CD4-positive, alpha-beta memory T cell (primary cell): ENCODE measurements at regions not wholly inside any gene's neighbourhood (a gene's known extent, or its start where the extent isn't known, plus 50 kb on each side); places are given as distances from the start of the nearest gene placed in this dataset.

Experiments
- CTCF ChIA-PET: fragments of 350-600 bp; sonication (Branson Sonifier 250); formaldehyde crosslinking; loops from one replicate; lab custom pipeline; 2021; ENCODE audit warnings: inconsistent platforms; ENCODE audit not compliant: partially characterized antibody; lab: Charles Lee
- POLR2A ChIA-PET: fragments of 350-600 bp; sonication (Branson Sonifier 250); formaldehyde crosslinking; loops from one replicate; lab custom pipeline; 2021; ENCODE audit not compliant: partially characterized antibody; lab: Charles Lee
- DNase-seq, 5 donors: peaks; one replicate each; pipeline versions ENCODE4 v3.0.0 to v3.0.0-alpha.2; 2020 to 2022; ENCODE audit warnings: mixed read lengths in 1 of 5
- H3K27ac ChIP-seq: one replicate; pipeline ENCODE4 v1.7.0; 2013; ENCODE audit warnings: low read depth, low read length
- H3K27me3 ChIP-seq: 2 replicates; pipeline ENCODE4 v1.7.0; 2013; ENCODE audit warnings: mild to moderate bottlenecking, low read length, moderate library complexity; ENCODE audit not compliant: insufficient read depth
- H3K36me3 ChIP-seq: 2 replicates; pipeline ENCODE4 v1.7.0; 2013; ENCODE audit warnings: mild to moderate bottlenecking, low read length, moderate library complexity; ENCODE audit not compliant: insufficient read depth
- H3K4me1 ChIP-seq: 2 replicates; pipeline ENCODE4 v1.7.0; 2013; ENCODE audit warnings: mild to moderate bottlenecking, low read length, moderate library complexity; ENCODE audit not compliant: insufficient read depth
- H3K4me3 ChIP-seq, 2 donors: one replicate each; pipeline ENCODE4 v1.7.0; 2013; ENCODE audit warnings: low read length in 2 of 2, mild to moderate bottlenecking in 1 of 2
- H3K9me3 ChIP-seq, 2 donors: one replicate each; pipeline ENCODE4 v1.7.0; 2013; ENCODE audit warnings: low read length in 2 of 2, control low read depth in 1 of 2; ENCODE audit not compliant: control insufficient read depth in 1 of 2
- H3K27ac Mint-ChIP-seq, 7 donors: one replicate each; pipeline ENCODE4 v1.8.0; 2020 to 2021; ENCODE audit warnings: mixed read lengths in 7 of 7, mild to moderate bottlenecking in 6 of 7, inconsistent platforms in 3 of 7, moderate library complexity in 3 of 7
- H3K27me3 Mint-ChIP-seq, 2 donors: one replicate each; pipeline ENCODE4 v1.8.0; 2020 to 2021; ENCODE audit warnings: mixed read lengths in 2 of 2
- H3K36me3 Mint-ChIP-seq, 2 donors: one replicate each; pipeline ENCODE4 v1.8.0; 2020 to 2021; ENCODE audit warnings: mixed read lengths in 2 of 2, inconsistent platforms in 1 of 2, mild to moderate bottlenecking in 1 of 2
- H3K4me1 Mint-ChIP-seq, 4 donors: one replicate each; pipeline ENCODE4 v1.8.0; 2020 to 2021; ENCODE audit warnings: mixed read lengths in 4 of 4, mild to moderate bottlenecking in 1 of 4
- H3K4me3 Mint-ChIP-seq, 8 donors: one replicate each; pipeline ENCODE4 v1.8.0; 2020 to 2021; ENCODE audit warnings: mixed read lengths in 8 of 8, mild to moderate bottlenecking in 7 of 8, moderate library complexity in 6 of 8, inconsistent platforms in 3 of 8
- H3K9me3 Mint-ChIP-seq, 8 donors: one replicate each; pipeline ENCODE4 v1.8.0; 2020 to 2021; ENCODE audit warnings: mixed read lengths in 8 of 8, mild to moderate bottlenecking in 5 of 8, inconsistent platforms in 3 of 8, moderate library complexity in 1 of 8
- intact Hi-C: fragments of 100-400 bp; cut with micrococcal nuclease; formaldehyde crosslinking; loops from one replicate; pipeline ENCODE4 v1.15.1; 2023

- DNase-seq, result no peak
- H3K9me3 ChIP-seq, result no peaks in the 10 kb centered on the region
- peaks cover 0 to 5% (median 0%) of the 10 kb centered on the region in 8 donors for H3K9me3 Mint-ChIP-seq
- no peak overlapping the region for H3K4me3 ChIP-seq
- peaks cover 0 to 3% of the 10 kb centered on the region in 2 donors for H3K27me3 Mint-ChIP-seq
- H3K27me3 ChIP-seq, result no peaks in the 10 kb centered on the region
- ChIA-PET CTCF (no interaction called here), POLR2A (no interaction called here)
- H3K27ac ChIP-seq, result no peak overlapping the region
- H3K4me1 Mint-ChIP-seq, result no peaks in the 10 kb centered on the region
- no peaks in the 10 kb centered on the region for H3K36me3 ChIP-seq
- no peak overlapping the region for H3K4me3 Mint-ChIP-seq
- H3K36me3 Mint-ChIP-seq, result no peaks in the 10 kb centered on the region
- intact Hi-C loops, result no loop called here
- H3K4me1 ChIP-seq, result no peaks in the 10 kb centered on the region
- H3K27ac Mint-ChIP-seq, result no peak overlapping the region
Observed at GRCh38 chr2:146762786-146763185, 1082.0 kb upstream of the ACVR2A start.

GRCh38 chr2:146754606-146755005, 1090.2 kb upstream of the ACVR2A start:
- CTCF ChIA-PET, result no interaction called here
- Histone ChIP-seq H3K4me1 (no peaks in the 10 kb centered on the region), H3K36me3 (no peaks in the 10 kb centered on the region), H3K9me3 (no peaks in the 10 kb centered on the region), H3K27ac (no peak overlapping the region), H3K4me3 (no peak overlapping the region), H3K27me3 (no peaks in the 10 kb centered on the region)
- intact Hi-C loops, result no loop called here
- Mint-ChIP-seq H3K27me3 (peaks cover 0 to 1% of the 10 kb centered on the region in 2 donors), H3K4me1 (no peaks in the 10 kb centered on the region), H3K4me3 (no peak overlapping the region), H3K9me3 (peaks cover 0 to 4% (median 0%) of the 10 kb centered on the region in 8 donors), H3K36me3 (no peaks in the 10 kb centered on the region), H3K27ac (no peak overlapping the region)
- no peak for DNase-seq
- POLR2A ChIA-PET, result no interaction called here

GRCh38 chr2:146748046-146748445, 1096.8 kb upstream of the ACVR2A start:
- intact Hi-C loops, result no loop called here
- Histone ChIP-seq H3K9me3 (no peaks in the 10 kb centered on the region), H3K36me3 (no peaks in the 10 kb centered on the region), H3K27ac (no peak overlapping the region), H3K4me1 (no peaks in the 10 kb centered on the region), H3K27me3 (no peaks in the 10 kb centered on the region), H3K4me3 (no peak overlapping the region)
- Mint-ChIP-seq H3K4me3 (no peak overlapping the region), H3K36me3 (no peaks in the 10 kb centered on the region), H3K27me3 (no peaks in the 10 kb centered on the region), H3K4me1 (no peaks in the 10 kb centered on the region), H3K9me3 (peaks cover 0 to 3% (median 0%) of the 10 kb centered on the region in 8 donors), H3K27ac (no peak overlapping the region)
- ChIA-PET POLR2A (no interaction called here), CTCF (no interaction called here)
- DNase-seq, result no peak

GRCh38 chr2:146741260-146741659, 1103.6 kb upstream of the ACVR2A start:
- ChIA-PET CTCF (no interaction called here), POLR2A (no interaction called here)
- no peaks in the 10 kb centered on the region for H3K4me1 ChIP-seq
- Mint-ChIP-seq H3K4me1 (no peaks in the 10 kb centered on the region), H3K27ac (no peak overlapping the region), H3K4me3 (no peak overlapping the region), H3K36me3 (no peaks in the 10 kb centered on the region), H3K9me3 (no peaks in the 10 kb centered on the region), H3K27me3 (no peaks in the 10 kb centered on the region)
- DNase-seq, result no peak
- H3K27me3 ChIP-seq, result no peaks in the 10 kb centered on the region
- H3K9me3 ChIP-seq, result no peaks in the 10 kb centered on the region
- no peaks in the 10 kb centered on the region for H3K36me3 ChIP-seq
- no peak overlapping the region for H3K4me3 ChIP-seq
- no peak overlapping the region for H3K27ac ChIP-seq
- intact Hi-C loops, result no loop called here

- Mint-ChIP-seq H3K4me3 (no peak overlapping the region), H3K27ac (no peak overlapping the region), H3K36me3 (no peaks in the 10 kb centered on the region), H3K4me1 (no peaks in the 10 kb centered on the region), H3K9me3 (no peaks in the 10 kb centered on the region), H3K27me3 (no peaks in the 10 kb centered on the region)
- Histone ChIP-seq H3K27ac (no peak overlapping the region), H3K4me3 (no peak overlapping the region), H3K4me1 (no peaks in the 10 kb centered on the region), H3K36me3 (no peaks in the 10 kb centered on the region), H3K27me3 (no peaks in the 10 kb centered on the region), H3K9me3 (no peaks in the 10 kb centered on the region)
- CTCF ChIA-PET, result no interaction called here
- POLR2A ChIA-PET, result no interaction called here
- intact Hi-C loops, result no loop called here
- no peak for DNase-seq
Observed at GRCh38 chr2:146734821-146735190, 1110.0 kb upstream of the ACVR2A start.

GRCh38 chr2:146734042-146734820, 1110.6 kb upstream of the ACVR2A start:
- H3K4me1 ChIP-seq, result no peaks in the 10 kb centered on the region
- CTCF ChIA-PET, result no interaction called here
- intact Hi-C loops, result no loop called here
- H3K27ac ChIP-seq, result no peak overlapping the region
- Mint-ChIP-seq H3K36me3 (no peaks in the 10 kb centered on the region), H3K4me1 (no peaks in the 10 kb centered on the region), H3K4me3 (no peak overlapping the region), H3K27me3 (no peaks in the 10 kb centered on the region), H3K9me3 (peaks cover 0 to under 1% (median 0%) of the 10 kb centered on the region in 8 donors), H3K27ac (no peak overlapping the region)
- H3K27me3 ChIP-seq, result no peaks in the 10 kb centered on the region
- DNase-seq, result peak in 3 of 5 donors; percentile 4 to 12 (median 5)
- no peak overlapping the region for H3K4me3 ChIP-seq
- no peaks in the 10 kb centered on the region for H3K36me3 ChIP-seq
- no peaks in the 10 kb centered on the region for H3K9me3 ChIP-seq
- POLR2A ChIA-PET, result no interaction called here

GRCh38 chr2:146730882-146731281, 1113.9 kb upstream of the ACVR2A start:
- peaks cover 0 to 1% (median 0%) of the 10 kb centered on the region in 8 donors for H3K9me3 Mint-ChIP-seq
- no peak overlapping the region for H3K27ac Mint-ChIP-seq
- no peaks in the 10 kb centered on the region for H3K36me3 Mint-ChIP-seq
- no peaks in the 10 kb centered on the region for H3K27me3 Mint-ChIP-seq
- H3K4me1 Mint-ChIP-seq, result no peaks in the 10 kb centered on the region
- ChIA-PET POLR2A (no interaction called here), CTCF (no interaction called here)
- Histone ChIP-seq H3K4me1 (no peaks in the 10 kb centered on the region), H3K27ac (no peak overlapping the region), H3K27me3 (no peaks in the 10 kb centered on the region), H3K9me3 (no peaks in the 10 kb centered on the region), H3K4me3 (no peak overlapping the region), H3K36me3 (no peaks in the 10 kb centered on the region)
- intact Hi-C loops, result no loop called here
- H3K4me3 Mint-ChIP-seq, result no peak overlapping the region
- DNase-seq, result no peak
